ENCODE measurements at regions not wholly inside any gene's neighbourhood (a gene's known extent, or its start where the extent isn't known, plus 50 kb on each side); places are given as distances from the start of the nearest gene placed in this dataset.

DNA sequence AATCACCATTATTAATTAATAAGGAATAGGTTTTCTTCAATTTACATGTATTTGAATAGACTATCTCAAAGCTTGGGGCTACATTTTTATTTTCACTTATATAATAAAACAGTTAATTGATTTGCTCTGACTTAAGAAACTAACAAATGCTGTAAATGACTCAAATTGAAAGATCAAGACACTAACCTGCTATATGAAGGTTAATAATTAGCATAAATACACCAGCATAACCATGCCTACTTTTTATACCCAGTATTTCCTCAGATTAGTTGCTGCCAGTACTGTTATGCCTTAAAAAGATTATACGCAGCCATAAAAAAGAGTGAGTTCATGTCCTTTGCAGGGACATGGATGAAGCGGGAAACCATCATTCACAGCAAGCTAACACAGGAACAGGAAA lies 1545.1 kb downstream of the AMY1C start:
- TF ChIP-seq POLR2A (IDR thresholded peaks at IDR 0.05; ENCODE audit: extremely low read depth, insufficient read length) = no peak
- TF ChIP-seq, protein P1, sequence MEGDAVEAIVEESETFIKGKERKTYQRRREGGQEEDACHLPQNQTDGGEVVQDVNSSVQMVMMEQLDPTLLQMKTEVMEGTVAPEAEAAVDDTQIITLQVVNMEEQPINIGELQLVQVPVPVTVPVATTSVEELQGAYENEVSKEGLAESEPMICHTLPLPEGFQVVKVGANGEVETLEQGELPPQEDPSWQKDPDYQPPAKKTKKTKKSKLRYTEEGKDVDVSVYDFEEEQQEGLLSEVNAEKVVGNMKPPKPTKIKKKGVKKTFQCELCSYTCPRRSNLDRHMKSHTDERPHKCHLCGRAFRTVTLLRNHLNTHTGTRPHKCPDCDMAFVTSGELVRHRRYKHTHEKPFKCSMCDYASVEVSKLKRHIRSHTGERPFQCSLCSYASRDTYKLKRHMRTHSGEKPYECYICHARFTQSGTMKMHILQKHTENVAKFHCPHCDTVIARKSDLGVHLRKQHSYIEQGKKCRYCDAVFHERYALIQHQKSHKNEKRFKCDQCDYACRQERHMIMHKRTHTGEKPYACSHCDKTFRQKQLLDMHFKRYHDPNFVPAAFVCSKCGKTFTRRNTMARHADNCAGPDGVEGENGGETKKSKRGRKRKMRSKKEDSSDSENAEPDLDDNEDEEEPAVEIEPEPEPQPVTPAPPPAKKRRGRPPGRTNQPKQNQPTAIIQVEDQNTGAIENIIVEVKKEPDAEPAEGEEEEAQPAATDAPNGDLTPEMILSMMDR (IDR thresholded peaks at IDR 0.05; ENCODE audit: low read depth, low read length) = no peak
- TF ChIP-seq, protein P2, sequence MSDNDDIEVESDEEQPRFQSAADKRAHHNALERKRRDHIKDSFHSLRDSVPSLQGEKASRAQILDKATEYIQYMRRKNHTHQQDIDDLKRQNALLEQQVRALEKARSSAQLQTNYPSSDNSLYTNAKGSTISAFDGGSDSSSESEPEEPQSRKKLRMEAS (IDR thresholded peaks at IDR 0.05; ENCODE audit: low read depth, low read length) = no peak
